Amygdala (tissue), 56 donors: ENCODE measurements at regions not wholly inside any gene's neighbourhood (a gene's known extent, or its start where the extent isn't known, plus 50 kb on each side); places are given as distances from the start of the nearest gene placed in this dataset.

Experiments used
- DNase-seq, 56 donors: peaks; one replicate each; lab custom pipeline; 2025; lab: John Stamatoyannopoulos, UW

GRCh38 chr14:73783107-73783727, 68.4 kb upstream of the PTGR2 start:
- DNase-seq, result no peak

DNA sequence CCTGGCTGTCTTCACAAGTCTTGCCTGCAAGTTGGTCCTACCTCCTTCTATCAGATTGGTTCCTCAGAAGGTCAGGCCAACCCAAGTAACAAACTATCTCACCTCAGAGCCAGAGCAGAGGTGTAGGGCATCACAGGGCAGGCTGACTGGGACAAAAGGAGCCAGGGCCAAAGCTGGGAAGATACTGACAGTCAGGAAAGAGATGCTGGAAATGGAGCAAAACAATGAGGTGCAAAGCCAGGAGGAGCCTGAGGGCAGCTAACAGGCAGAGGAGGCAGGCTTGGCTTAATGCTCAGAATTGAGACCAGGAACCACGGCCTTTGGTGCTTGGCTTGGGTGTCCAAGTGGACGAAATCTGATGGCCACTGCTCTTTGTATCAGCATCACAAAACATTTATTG, 68.4 kb upstream of the PNMA1 start:
- DNase-seq, result no peak

- no peak for DNase-seq
Measured at GRCh38 chr14:73780896-73781295, 66.7 kb upstream of the PNMA1 start.

GRCh38 chr14:73780391-73780790, 66.2 kb upstream of the PNMA1 start:
- DNase-seq, result no peak

GRCh38 chr14:73778736-73779135, 64.6 kb upstream of the PNMA1 start:
- DNase-seq, result no peak

DNA sequence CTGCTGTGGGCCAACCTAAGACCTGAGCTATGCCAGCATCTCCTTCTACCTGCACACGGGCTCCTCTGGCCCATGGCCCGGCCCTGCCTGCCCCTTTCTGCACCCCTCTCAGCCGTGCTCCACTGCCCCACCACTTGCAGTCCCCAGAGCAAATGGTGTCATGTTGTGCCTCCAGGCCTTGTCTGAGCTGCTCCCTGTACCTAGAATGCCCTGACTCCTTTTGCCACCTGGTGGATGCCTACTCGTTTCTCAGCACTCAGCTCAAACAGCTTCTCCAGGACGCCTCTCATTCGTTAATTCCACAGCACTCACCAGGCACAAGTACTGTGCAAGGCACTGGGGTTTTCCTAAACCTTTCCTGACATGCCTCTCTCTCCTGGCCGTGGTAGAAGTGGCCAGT, 63.2 kb upstream of the PNMA1 start:
- DNase-seq, result no peak

DNA sequence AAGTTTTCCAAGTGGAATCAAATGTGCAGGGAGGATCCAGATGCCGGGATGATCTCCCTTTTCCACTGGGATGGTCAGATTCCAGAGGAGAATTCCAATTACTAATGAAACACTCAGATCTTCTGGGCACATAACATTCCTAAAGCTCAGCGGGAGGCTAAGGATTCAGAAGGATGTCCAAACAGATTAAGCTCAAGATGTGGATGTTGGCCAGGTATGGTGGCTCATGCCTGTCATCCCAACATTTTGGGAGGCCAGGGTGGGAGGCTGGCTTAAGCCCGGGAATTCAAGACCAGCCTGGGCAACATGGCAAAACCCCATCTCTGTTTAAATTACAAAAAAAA, 62.0 kb upstream of the PNMA1 start:
- DNase-seq, result no peak

DNA sequence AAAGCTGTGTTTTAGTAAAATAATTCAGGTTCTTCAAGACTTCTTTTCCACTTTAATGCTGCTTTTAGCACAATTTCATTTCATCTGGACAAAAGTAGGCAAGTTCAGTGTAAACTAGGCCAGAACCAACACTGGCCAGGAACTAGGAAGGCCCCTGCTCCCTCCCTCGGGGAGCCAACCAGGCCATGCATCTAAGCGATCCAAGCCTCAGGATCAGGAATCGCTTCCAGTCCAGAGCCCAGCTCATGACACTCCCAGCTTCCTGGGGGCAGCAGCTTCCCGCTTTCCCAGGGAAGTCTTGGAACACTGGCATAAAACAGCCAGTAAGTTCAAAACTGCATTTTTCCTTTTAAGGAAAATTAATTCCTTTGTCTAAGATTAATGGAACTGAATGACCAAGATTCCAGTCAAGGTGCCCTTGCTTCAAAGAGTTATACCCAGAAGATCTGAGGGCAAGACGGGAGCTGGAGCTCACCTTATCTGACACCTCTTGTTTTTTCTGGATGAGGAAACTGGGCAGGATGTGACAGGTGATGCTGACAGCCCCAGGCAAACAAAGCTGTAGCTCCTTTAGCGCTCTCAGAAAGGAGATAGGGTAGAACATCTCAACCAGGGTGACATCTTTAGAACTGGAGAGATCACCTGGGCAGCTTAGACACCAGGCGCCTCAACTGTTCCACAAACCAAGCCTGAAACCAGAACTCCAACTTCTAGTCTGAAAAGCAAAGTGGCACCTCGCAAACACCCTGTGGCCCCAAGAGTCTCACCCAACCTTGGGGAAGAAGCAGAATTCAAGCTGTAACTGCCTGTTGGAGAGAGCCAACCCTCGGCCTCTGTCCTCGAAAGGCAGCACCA, 61.4 kb upstream of the PNMA1 start:
- DNase-seq, result peak in 1 of 56 donors; percentile 4

DNA sequence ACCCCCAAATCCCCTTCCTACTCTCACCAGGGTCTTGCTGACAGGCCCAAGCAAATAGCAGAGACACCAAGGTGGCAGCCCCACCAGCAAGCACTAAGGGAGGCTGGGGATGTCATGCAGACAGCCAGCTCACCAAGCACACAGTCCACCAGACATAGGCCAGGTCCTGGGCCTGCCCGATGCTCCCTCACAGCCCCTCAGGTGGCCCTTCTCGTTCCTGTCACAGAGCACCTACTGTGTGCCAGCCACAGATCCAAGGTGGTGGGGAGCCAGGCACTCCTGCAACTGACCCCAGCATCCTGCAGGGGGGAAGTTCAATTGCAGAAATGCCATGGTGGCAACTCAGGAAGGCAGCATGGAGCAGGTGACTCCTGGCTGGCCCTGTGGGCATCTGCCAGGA, 60.5 kb upstream of the PNMA1 start:
- no peak for DNase-seq

GRCh38 chr14:73774241-73774570, 60.0 kb upstream of the PNMA1 start:
- DNase-seq, result no peak

DNA sequence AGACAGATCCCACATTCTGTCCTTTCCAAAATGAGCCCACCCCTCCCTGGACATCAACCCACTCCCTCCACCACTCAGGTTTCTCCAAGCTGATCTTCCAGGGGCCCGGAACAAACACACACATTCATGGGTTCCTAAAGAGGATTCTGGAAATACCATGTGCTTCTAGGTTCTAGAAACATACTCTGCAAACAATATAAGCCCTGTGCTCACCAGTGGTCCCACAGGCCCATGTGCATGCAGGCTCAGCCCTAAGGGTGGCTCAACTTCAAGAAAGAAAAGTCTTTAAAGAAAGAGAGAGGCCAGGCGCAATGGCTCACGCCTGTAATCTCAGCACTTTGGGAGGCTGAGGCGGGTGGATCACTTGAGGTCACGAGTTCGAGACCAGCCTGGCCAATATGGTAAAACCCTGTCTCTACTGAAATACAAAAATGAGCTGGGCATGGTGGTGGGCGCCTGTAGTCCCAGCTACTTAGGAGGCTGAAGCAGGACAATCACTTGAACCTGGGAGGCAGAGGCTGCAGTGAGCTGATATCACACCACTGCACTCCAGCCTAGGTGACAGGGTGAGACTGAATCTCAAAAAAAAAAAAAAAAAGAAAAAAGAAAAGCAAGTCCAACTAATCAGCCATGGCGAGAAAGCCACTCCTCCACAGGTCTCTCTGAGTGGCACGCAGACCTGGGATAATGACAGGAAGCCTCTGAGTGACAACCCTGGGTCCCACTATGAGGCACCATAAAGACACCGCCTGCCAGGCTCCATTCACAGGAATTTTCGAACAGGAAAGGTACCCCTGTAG, 59.5 kb upstream of the PNMA1 start:
- no peak for DNase-seq

- DNase-seq, result peak in 23 of 56 donors; percentile 11 to 54 (median 24)
Measured at GRCh38 chr14:73771848-73772638, 57.9 kb upstream of the PNMA1 start.

GRCh38 chr14:73770977-73771847, 57.0 kb upstream of the PNMA1 start:
- no peak for DNase-seq

- no peak for DNase-seq
Measured at GRCh38 chr14:73768107-73768506, 53.9 kb upstream of the PNMA1 start.

- peak in 42 of 56 donors; percentile 14 to 81 (median 54) for DNase-seq
Measured at GRCh38 chr14:73764406-73765280, 50.5 kb upstream of the PNMA1 start.
